SKM-1 (cell line): ENCODE measurements at regions not wholly inside any gene's neighbourhood (a gene's known extent, or its start where the extent isn't known, plus 50 kb on each side); places are given as distances from the start of the nearest gene placed in this dataset.
"Not testable (repeated sequence)": the region's sequence is repeated elsewhere in the genome, so short reads cannot be mapped to it uniquely, and the experiment has no call there.

Source experiments
- DNase-seq: peaks from one replicate; lab custom pipeline; 2025; ENCODE audit not compliant: unreplicated experiment; lab: John Stamatoyannopoulos, UW

GRCh38 chr4:142897518-142897917, 51.4 kb upstream of the INPP4B start:
- not testable (repeated sequence) for DNase-seq

- DNase-seq, result no peak
These were observed 54.5 kb upstream of the INPP4B start for GRCh38 chr4:142900622-142901021.

GRCh38 chr4:142901166-142901662, 55.1 kb upstream of the INPP4B start:
- no peak for DNase-seq

- DNase-seq, result not testable (repeated sequence)
These were observed 57.5 kb upstream of the INPP4B start for GRCh38 chr4:142903617-142904016.

GRCh38 chr4:142909908-142910307, 63.8 kb upstream of the INPP4B start:
- no peak for DNase-seq

- no peak for DNase-seq
These were observed 66.9 kb upstream of the INPP4B start for GRCh38 chr4:142913034-142913433.

- no peak for DNase-seq
These were observed 67.4 kb upstream of the INPP4B start for GRCh38 chr4:142913461-142914030.

- no peak for DNase-seq
These were observed 71.6 kb upstream of the INPP4B start for GRCh38 chr4:142917678-142918077.

GRCh38 chr4:142922720-142923119, 76.6 kb upstream of the INPP4B start:
- DNase-seq, result no peak

GRCh38 chr4:142923619-142924018, 77.5 kb upstream of the INPP4B start:
- no peak for DNase-seq

- DNase-seq, result no peak
These were observed 79.1 kb upstream of the INPP4B start for GRCh38 chr4:142925161-142925560.

- no peak for DNase-seq
These were observed 81.6 kb upstream of the INPP4B start for GRCh38 chr4:142927721-142928120.

GRCh38 chr4:142929526-142929925, 83.4 kb upstream of the INPP4B start:
- no peak for DNase-seq

GRCh38 chr4:142933207-142933606, 87.1 kb upstream of the INPP4B start:
- no peak for DNase-seq

- DNase-seq, result no peak
These were observed 94.6 kb upstream of the INPP4B start for GRCh38 chr4:142940425-142941330.

- DNase-seq, result no peak
These were observed 98.5 kb upstream of the INPP4B start for GRCh38 chr4:142944565-142944964.

GRCh38 chr4:142952821-142953580, 106.9 kb upstream of the INPP4B start:
- no peak for DNase-seq

- DNase-seq, result no peak
These were observed 108.3 kb upstream of the INPP4B start for GRCh38 chr4:142954415-142954814.

GRCh38 chr4:142955501-142955900, 109.4 kb upstream of the INPP4B start:
- DNase-seq, result no peak

- no peak for DNase-seq
These were observed 113.1 kb upstream of the INPP4B start for GRCh38 chr4:142959173-142959572.

- DNase-seq, result no peak
These were observed 114.0 kb upstream of the INPP4B start for GRCh38 chr4:142960126-142960525.
